TTC549 (cell line): ENCODE measurements at regions not wholly inside any gene's neighbourhood (a gene's known extent, or its start where the extent isn't known, plus 50 kb on each side); places are given as distances from the start of the nearest gene placed in this dataset.
"Not testable (repeated sequence)": the region's sequence is repeated elsewhere in the genome, so short reads cannot be mapped to it uniquely, and the experiment has no call there.

Source experiments
- FAIRE-seq: peaks from 2 replicates; lab custom pipeline; 2012; peaks lifted over from hg19 to GRCh38; lab: Jason Lieb, UNC

- FAIRE-seq: no peak
Measured at GRCh38 chr2:173468266-173468793, 113.7 kb downstream of the CDCA7 start.

GRCh38 chr2:173472112-173472511 lies 117.4 kb downstream of the CDCA7 start:
- FAIRE-seq: no peak

GRCh38 chr2:173483137-173483536 lies 128.5 kb downstream of the CDCA7 start:
- FAIRE-seq: no peak

- FAIRE-seq: no peak
Measured at GRCh38 chr2:173488861-173489260, 134.2 kb downstream of the CDCA7 start.

- no peak for FAIRE-seq
Measured at GRCh38 chr2:173491418-173491817, 136.7 kb downstream of the CDCA7 start.

- FAIRE-seq: no peak
Measured at GRCh38 chr2:173493874-173494273, 139.2 kb downstream of the CDCA7 start.

GRCh38 chr2:173496746-173497145 lies 142.1 kb downstream of the CDCA7 start:
- no peak for FAIRE-seq

- no peak for FAIRE-seq
Measured at GRCh38 chr2:173500953-173501352, 146.3 kb downstream of the CDCA7 start.

- no peak for FAIRE-seq
Measured at GRCh38 chr2:173502296-173502695, 147.6 kb downstream of the CDCA7 start.

- no peak for FAIRE-seq
Measured at GRCh38 chr2:173511357-173511756, 156.7 kb downstream of the CDCA7 start.

- no peak for FAIRE-seq
Measured at GRCh38 chr2:173511942-173512341, 157.3 kb downstream of the CDCA7 start.

- no peak for FAIRE-seq
Measured at GRCh38 chr2:173513107-173513727, 158.5 kb downstream of the CDCA7 start.

GRCh38 chr2:173520918-173521317 lies 166.2 kb downstream of the CDCA7 start:
- FAIRE-seq: no peak

GRCh38 chr2:173521450-173522192 lies 166.9 kb downstream of the CDCA7 start:
- FAIRE-seq: no peak

GRCh38 chr2:173523497-173523896 lies 168.8 kb downstream of the CDCA7 start:
- FAIRE-seq: no peak

- FAIRE-seq: no peak
Measured at GRCh38 chr2:173524256-173524955, 169.7 kb downstream of the CDCA7 start.

- FAIRE-seq: not testable (repeated sequence)
Measured at GRCh38 chr2:173532732-173533531, 178.3 kb downstream of the CDCA7 start.

- no peak for FAIRE-seq
Measured at GRCh38 chr2:173537694-173538093, 183.0 kb downstream of the CDCA7 start.

- no peak for FAIRE-seq
Measured at GRCh38 chr2:173539615-173540014, 184.9 kb downstream of the CDCA7 start.

- FAIRE-seq: no peak
Measured at GRCh38 chr2:173544641-173545363, 190.1 kb downstream of the CDCA7 start.

- no peak for FAIRE-seq
Measured at GRCh38 chr2:173545364-173545763, 190.7 kb downstream of the CDCA7 start.

- no peak for FAIRE-seq
Measured at GRCh38 chr2:173547499-173547898, 192.8 kb downstream of the CDCA7 start.
